ENCODE measurements at regions not wholly inside any gene's neighbourhood (a gene's known extent, or its start where the extent isn't known, plus 50 kb on each side); places are given as distances from the start of the nearest gene placed in this dataset.

DNA sequence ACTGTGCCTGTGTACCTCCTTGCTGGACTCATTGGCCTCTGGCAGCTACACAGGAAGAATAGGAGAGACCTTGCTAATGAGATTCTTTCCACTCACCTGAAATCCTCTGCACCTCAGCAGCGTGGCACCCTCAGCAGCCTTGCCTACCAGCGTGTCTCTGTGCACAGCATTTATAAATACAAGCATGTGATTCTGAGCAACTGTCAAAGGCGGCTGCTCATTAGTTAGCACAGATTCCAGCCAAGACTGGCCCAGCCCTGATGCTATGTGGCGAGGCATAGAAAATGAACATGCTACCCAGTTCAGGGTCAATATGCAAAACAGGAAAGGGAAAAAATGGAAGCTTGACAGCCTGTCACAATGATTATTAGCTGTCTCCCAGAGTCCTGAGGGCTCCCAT lies 298.0 kb downstream of the C4orf33 start:
- DNase-seq (ENCODE audit: low read depth in 4 of 4, low spot score in 3 of 4), result no peak

DNA sequence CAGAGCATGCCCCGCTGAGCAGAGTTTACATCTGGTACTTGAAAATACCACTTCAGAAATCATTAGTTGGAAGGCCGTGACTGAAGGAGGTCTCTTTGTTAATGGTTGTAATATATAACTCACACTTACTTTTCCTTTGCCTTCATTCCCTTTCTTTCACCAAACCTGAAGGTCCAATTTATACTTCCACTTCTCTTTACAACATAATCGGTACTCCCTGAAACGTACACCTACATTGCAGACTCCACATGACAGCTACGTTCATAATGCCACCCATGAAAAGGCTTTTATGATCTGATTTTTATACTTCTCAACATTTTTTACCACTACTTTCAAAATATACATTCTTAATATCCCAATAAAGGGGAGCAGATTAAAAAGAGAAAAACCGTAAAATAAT lies 298.7 kb downstream of the C4orf33 start:
- no peak for DNase-seq (ENCODE audit: low read depth in 4 of 4, low spot score in 3 of 4)

DNA sequence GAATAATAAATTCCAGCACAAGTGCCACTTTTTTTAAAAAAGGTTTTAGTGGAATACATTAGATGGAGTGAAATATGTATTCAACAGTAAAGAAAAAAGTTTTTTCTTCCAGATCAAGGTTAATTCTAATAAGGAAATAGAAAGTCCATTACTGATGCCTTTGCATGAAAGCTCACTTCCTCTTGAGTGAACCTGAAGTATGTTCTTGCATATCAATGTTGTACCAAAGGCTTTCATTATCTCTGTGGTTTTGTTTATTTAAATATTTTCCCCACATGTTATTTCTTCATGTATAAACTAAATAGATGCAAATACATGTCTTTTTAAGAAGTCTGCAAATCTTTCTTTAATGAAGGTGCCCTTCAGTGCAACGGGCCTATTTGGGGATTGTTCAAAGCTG lies 307.9 kb downstream of the C4orf33 start:
- DNase-seq (ENCODE audit: low read depth in 4 of 4, low spot score in 3 of 4), result no peak

DNA sequence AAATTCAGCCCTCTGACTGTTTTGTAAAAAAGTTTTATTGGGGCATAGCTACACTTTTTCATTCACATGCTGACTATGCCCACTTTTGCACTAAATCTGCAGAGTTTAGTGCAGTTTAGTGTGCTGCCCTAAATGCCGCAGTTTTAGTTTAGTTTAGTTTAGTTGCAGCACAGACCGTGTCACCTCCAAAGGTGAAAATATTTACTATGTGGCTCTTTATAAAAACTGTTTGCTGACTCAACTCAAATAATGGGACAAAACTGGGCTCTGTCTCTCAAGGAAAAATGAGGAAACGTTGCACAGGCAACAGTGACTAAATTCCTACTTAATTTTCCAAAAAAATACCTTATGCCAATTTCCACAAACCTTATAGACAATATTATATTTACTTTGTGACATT lies 314.2 kb downstream of the C4orf33 start:
- DNase-seq (ENCODE audit: low read depth in 4 of 4, low spot score in 3 of 4), result no peak

DNA sequence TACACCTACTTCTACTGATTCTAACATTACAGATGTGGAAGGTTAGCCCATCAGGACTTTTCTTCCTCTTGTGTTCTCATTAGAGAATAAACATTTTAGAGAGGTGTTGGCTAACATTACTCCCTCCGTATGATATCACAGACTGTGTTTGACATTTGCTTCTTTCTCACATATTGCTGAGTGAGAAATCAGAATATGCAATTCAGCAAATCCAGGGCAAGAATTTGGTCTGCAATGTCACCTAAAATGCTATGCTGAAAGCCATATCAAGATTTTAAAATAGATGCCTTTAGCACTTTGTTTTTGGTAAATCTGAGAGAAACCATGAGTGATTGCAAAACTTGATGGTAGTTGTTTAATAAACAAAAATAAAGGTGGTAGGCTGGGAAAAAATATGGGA lies 319.1 kb downstream of the C4orf33 start:
- DNase-seq (ENCODE audit: low read depth in 4 of 4, low spot score in 3 of 4), result no peak

GRCh38 chr4:129420637-129421036 lies 324.7 kb downstream of the C4orf33 start:
- DNase-seq (ENCODE audit: low read depth in 4 of 4, low spot score in 3 of 4), result no peak

DNA sequence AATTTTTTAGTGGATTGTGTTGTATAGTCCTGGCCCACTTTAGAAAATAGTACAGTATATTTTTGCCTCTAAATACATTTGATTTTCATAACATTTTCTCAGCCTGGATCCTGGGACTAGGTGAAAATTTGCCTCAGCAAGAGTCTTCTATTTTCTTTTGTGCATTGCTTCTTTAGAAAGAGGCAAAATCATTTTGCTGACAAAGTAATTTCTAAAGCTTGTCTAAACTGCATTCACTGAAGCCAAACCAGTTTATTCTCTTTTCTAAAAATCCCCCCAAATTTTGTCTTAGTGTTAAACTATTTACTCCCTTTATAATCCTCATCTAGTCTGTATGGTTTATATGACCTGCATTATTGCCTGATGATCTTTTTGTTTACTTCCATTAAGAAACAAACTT lies 326.3 kb downstream of the C4orf33 start:
- no peak for DNase-seq (ENCODE audit: low read depth in 4 of 4, low spot score in 3 of 4)

DNA sequence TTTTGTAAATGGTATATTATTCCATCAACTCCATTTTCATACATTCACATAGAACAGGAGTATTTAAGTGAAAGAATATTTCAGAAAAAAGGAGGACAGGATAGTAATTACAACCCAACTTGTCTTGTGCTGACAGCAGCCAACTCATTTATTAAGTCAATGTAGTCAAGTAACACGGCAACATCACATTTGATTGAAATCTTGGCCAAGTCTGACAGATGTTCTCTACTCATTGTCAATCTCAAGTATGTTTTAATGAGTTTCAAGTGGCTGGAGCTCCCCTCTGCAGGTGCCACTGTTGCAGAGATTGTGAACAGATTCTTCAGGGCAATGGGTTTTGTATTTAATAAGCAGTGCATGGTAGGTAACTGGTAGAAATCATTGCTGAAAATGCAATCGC lies 332.5 kb downstream of the C4orf33 start:
- no peak for DNase-seq (ENCODE audit: low read depth in 4 of 4, low spot score in 3 of 4)

- DNase-seq (ENCODE audit: low read depth in 4 of 4, low spot score in 3 of 4), result no peak
Observed at GRCh38 chr4:129429581-129430320, 333.8 kb downstream of the C4orf33 start.

DNA sequence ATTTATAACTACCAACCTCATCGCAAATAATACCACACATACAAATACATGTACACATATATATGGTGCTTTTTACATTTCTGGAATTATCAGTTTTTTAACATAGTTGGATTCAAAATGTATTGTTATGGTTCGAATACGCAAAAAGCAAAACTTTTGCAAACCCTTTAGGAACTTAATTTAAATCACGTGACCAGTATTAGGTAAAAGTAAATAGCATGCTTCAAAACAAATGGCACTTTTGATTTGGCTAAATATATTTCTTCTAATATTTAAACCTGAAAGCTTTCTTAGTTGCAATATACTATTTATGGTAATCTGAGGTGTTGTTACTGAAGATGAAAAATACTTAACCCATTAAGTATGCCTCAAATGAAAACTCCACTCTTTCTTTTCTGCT lies 341.4 kb downstream of the C4orf33 start:
- no peak for DNase-seq (ENCODE audit: low read depth in 4 of 4, low spot score in 3 of 4)

- DNase-seq (ENCODE audit: low read depth in 4 of 4, low spot score in 3 of 4), result no peak
Observed at GRCh38 chr4:129438456-129438981, 342.6 kb downstream of the C4orf33 start.

- DNase-seq (ENCODE audit: low read depth in 4 of 4, low spot score in 3 of 4), result no peak
Observed at GRCh38 chr4:129446074-129446473, 350.1 kb downstream of the C4orf33 start.

- no peak for DNase-seq (ENCODE audit: low read depth in 4 of 4, low spot score in 3 of 4)
Observed at GRCh38 chr4:129453524-129454200, 357.7 kb downstream of the C4orf33 start.

GRCh38 chr4:129455482-129455881 lies 359.5 kb downstream of the C4orf33 start:
- no peak for DNase-seq (ENCODE audit: low read depth in 4 of 4, low spot score in 3 of 4)

GRCh38 chr4:129468624-129469023 lies 372.7 kb downstream of the C4orf33 start:
- no peak for DNase-seq (ENCODE audit: low read depth in 4 of 4, low spot score in 3 of 4)

GRCh38 chr4:129474698-129475097 lies 378.7 kb downstream of the C4orf33 start:
- no peak for DNase-seq (ENCODE audit: low read depth in 4 of 4, low spot score in 3 of 4)

- no peak for DNase-seq (ENCODE audit: low read depth in 4 of 4, low spot score in 3 of 4)
Observed at GRCh38 chr4:129481107-129481506, 385.2 kb downstream of the C4orf33 start.

DNA sequence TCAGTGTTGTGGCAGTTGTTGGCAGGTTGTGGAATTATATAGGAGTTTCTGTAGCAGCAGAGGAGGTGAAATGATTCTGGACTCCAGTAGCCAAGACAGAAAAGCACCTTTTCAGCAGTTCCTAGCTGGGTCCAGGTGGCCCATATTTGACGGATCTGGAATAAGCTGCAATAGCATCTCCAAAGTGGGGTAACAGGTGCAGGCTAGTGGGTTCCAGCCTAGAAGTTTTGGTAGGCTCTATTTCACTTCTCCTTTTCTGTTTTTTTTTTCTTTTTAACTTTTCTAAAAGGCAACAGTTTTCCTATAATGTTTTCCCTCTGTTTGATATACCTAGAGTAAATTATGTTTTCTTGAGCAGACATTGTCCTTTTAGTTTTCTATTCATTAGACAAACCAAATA lies 392.5 kb downstream of the C4orf33 start:
- no peak for DNase-seq (ENCODE audit: low read depth in 4 of 4, low spot score in 3 of 4)

DNA sequence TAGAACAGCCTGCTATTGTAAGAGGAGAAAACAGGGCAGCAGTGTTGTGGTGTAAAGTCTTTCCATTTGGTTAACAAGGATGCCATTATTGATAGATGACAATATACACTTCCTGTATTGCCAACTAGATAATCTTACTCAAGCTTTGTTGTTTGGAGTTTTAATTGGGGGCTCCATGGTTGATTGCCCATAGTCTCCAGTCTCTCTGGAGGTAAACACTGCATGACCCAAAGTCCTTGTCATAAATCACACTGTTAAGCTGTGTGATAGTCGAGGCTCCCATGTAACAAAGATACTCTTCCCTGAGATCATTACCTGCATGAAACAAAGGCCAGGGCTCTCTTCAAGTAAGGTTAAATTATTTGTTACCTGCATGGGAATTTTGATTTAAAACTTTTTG lies 394.6 kb downstream of the C4orf33 start:
- DNase-seq (ENCODE audit: low read depth in 4 of 4, low spot score in 3 of 4), result peak in 3 of 4 donors; percentile 1 to 22 (median 18)

DNA sequence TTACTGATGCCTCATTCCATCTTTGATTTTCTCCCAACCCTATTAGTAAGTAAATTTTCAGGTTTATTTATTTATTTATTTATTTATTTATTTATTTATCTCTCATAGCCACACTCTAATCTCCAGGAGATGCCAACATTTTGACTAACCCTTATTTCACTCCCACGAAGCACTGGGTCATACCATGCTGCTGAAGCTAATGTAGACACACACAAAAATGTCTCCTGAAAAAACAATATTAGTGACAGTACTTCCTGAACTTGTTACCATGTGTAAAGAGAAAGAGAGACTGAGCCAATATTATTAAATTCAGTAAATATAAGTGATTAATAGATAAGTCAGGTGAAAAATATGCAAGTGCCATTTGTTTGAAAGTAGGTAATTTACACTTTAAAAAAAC lies 402.7 kb downstream of the C4orf33 start:
- no peak for DNase-seq (ENCODE audit: low read depth in 4 of 4, low spot score in 3 of 4)

GRCh38 chr4:129514852-129515251 lies 418.9 kb downstream of the C4orf33 start:
- no peak for DNase-seq (ENCODE audit: low read depth in 4 of 4, low spot score in 3 of 4)

DNA sequence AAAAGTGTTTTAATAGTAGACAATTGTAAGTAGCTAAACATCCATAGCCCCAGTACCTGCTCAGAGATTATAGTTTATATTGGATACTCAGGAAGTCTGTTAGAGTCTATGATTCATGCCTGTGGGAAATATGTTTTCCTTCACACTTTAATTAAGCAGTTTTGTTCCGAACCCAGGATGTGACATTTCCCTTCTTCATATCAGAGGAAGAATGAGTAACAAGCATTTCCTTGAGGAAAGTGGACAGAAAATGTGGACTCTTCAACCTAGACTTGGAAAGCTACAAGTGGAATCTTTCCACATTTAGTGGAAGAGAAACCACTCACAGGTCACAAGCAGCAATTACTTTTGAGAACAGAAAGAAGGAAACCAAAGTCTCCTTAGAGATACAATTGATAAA lies 419.4 kb downstream of the C4orf33 start:
- DNase-seq (ENCODE audit: low read depth in 4 of 4, low spot score in 3 of 4), result no peak
